ENCODE measurements at regions not wholly inside any gene's neighbourhood (a gene's known extent, or its start where the extent isn't known, plus 50 kb on each side); places are given as distances from the start of the nearest gene placed in this dataset.

DNA sequence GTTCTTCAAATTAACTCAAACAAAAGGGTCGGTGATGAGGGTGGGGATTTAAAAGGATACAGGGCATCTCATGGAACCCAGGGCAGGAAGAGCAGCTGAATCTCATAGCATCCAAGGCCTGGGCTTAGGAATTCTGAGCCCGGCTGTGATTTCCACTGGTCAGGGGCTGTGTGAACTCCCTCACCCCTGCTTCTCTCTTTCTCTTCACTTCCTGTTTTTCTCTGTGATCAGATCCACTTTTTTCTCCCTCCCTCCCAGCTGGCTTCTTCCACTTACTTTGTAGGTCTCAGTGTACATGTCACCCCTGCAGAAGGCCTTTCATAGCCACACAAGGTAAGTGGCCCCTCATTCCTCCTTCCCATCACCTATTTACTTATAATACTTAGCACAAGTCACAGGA lies 68.2 kb upstream of the CORO2B start:
- no peak overlapping the region for H3K4me3 ChIP-seq (ENCODE audit: low read length)
- H3K4me1 ChIP-seq (ENCODE audit: control insufficient read depth, insufficient read depth, low read length), result no peaks in the 10 kb centered on the region
- DNase-seq, result no peak
- no peak overlapping the region for H3K27ac ChIP-seq (ENCODE audit: low read length)
- no peaks in the 10 kb centered on the region for H3K36me3 ChIP-seq (ENCODE audit: control insufficient read depth, insufficient read depth, low read length)
- H3K9me3 ChIP-seq (ENCODE audit: control insufficient read depth, low read depth, low read length), result no peaks in the 10 kb centered on the region
- H3K27me3 ChIP-seq (ENCODE audit: control insufficient read depth, insufficient read depth, low read length), result no peaks in the 10 kb centered on the region
- WGBS (ENCODE audit: insufficient coverage, low lambda C conversion rate), result no CpG with 5 or more reads among the region's 2 CpGs

DNA sequence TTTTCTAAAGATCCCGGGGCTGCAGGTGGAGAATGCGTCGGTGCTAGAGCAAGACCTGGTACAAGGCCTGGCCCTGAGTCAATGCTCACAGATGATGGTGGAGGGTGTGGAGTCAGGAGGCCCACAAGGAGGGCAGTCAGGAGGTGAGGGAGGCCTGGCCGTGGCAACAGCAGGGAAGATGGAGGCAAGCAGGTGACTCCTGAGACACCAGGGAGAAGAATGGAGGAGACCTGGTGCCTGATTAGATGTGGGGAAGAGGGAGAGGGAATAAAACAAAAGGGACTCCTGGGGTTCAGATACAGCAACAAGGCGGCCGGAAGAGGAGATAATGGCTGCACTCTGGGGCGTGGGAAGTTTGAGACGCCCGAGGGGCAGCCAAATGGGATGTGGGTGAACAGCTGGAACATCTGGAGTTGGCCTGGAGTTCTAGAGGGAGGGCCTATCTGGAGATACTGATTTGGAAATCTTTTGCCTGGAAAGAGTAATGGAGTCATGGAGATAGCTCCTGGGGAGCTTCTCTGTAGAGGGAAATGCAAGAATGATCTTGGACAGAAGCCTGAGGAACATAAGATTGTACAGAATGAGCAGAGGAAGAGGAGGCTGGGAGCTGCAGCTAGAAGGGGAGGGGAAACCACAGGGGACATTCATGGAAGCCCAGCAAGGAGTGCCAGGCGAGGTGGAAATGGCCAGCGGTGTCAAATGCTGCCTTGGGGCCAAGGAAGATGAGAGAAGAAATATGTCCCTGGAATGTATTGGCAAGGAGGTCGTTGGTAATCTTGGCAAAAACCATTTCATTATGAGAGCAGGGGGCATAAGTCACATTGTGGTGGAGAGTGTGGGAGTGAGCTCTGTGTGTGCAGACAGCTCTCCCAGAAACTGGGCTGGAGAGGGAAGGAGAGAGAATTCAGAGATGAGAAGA lies 67.5 kb upstream of the CORO2B start:
- Histone ChIP-seq H3K4me1 (ENCODE audit: control insufficient read depth, insufficient read depth, low read length) (no peaks in the 10 kb centered on the region), H3K27me3 (ENCODE audit: control insufficient read depth, insufficient read depth, low read length) (no peaks in the 10 kb centered on the region), H3K27ac (ENCODE audit: low read length) (no peak overlapping the region), H3K9me3 (ENCODE audit: control insufficient read depth, low read depth, low read length) (no peaks in the 10 kb centered on the region), H3K4me3 (ENCODE audit: low read length) (no peak overlapping the region), H3K36me3 (ENCODE audit: control insufficient read depth, insufficient read depth, low read length) (no peaks in the 10 kb centered on the region)
- WGBS (ENCODE audit: insufficient coverage, low lambda C conversion rate), result no CpG with 5 or more reads among the region's 12 CpGs
- DNase-seq, result no peak

DNA sequence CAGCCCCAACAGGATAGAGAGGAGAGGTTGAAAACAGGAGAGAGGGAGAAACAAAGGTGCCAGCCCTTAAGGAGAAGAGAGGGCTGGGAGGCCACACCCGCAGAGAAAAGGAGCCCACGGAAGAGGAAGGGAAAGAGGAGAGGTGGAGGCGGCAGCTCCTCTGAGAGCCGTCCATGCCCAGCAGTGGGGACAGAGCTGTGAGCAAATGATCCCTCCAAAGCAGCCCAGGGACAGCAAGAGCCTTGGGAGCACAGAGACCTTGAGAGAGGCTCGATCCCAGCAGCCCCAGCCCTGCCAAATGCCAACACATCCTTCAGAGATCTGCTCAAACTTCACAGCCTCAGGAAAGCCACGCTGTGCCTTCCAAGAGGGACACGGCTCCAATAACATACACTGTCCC lies 66.7 kb upstream of the CORO2B start:
- 80% methylated on average over 3 of the region's 7 CpGs for WGBS (ENCODE audit: insufficient coverage, low lambda C conversion rate)
- no peak overlapping the region for H3K27ac ChIP-seq (ENCODE audit: low read length)

DNA sequence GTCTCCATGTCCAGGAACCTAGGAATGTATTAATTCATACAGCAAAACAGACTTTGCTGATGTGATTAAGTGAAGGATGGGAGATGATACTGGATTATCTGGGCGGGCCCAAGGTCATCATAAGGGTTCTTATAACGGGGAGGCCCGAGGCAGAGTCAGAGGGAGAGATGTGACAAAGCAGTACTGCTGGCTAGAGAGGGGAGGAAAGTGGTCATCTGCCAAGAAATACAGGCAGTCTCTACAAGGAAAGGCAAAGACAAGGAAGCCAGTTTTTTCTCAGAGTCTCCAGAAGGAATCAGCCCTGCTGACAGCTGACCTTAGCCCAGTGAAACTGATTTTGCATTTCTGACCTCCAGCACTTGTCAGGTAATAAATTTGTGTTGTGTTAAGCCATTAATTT lies 66.2 kb upstream of the CORO2B start:
- Histone ChIP-seq H3K9me3 (ENCODE audit: control insufficient read depth, low read depth, low read length) (no peaks in the 10 kb centered on the region), H3K36me3 (ENCODE audit: control insufficient read depth, insufficient read depth, low read length) (no peaks in the 10 kb centered on the region), H3K4me3 (ENCODE audit: low read length) (no peak overlapping the region), H3K27me3 (ENCODE audit: control insufficient read depth, insufficient read depth, low read length) (no peaks in the 10 kb centered on the region), H3K27ac (ENCODE audit: low read length) (no peak overlapping the region), H3K4me1 (ENCODE audit: control insufficient read depth, insufficient read depth, low read length) (no peaks in the 10 kb centered on the region)
- no peak for DNase-seq
- WGBS (ENCODE audit: insufficient coverage, low lambda C conversion rate), result no CpG with 5 or more reads among the region's 3 CpGs

More for the DNA sequence above, 66.7 kb upstream of the CORO2B start:
- Histone ChIP-seq H3K27me3 (ENCODE audit: control insufficient read depth, insufficient read depth, low read length) (no peaks in the 10 kb centered on the region), H3K4me1 (ENCODE audit: control insufficient read depth, insufficient read depth, low read length) (no peaks in the 10 kb centered on the region), H3K4me3 (ENCODE audit: low read length) (no peak overlapping the region), H3K36me3 (ENCODE audit: control insufficient read depth, insufficient read depth, low read length) (no peaks in the 10 kb centered on the region), H3K9me3 (ENCODE audit: control insufficient read depth, low read depth, low read length) (no peaks in the 10 kb centered on the region)
- no peak for DNase-seq

DNA sequence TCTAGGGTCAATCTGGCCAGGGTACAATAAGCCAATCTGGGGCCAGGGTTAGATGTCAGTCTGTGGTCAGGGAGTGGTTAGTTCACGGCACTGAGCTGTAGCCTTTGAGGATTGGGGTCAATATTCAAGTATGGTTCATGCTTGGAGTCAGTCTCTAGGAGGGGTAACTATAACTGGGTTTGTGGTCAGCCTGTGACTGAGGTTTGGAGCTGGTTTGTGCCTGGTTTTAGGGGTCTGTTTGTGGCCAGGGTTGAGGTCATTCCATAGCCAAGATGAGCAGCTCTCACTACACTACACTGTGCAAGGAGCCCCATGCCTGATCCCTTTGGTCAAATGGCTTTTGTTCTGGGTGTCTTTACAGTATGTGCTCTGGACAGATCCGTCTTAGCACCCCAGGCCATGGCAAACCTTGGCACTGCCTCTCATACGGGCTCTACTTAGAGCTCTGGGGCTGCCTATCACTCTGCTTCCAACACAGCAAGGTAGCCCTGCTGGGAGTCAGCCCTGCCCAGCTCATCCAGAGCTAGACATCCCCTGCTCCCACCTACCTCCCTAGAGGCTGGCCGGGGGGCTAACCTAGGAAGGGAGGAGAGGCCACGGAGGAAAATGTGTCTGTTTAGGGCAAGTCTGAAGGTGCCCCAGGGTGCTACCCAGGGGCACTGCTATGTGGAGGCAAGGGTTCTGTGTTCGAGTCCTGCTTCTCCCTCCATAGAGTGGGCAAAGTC lies 63.3 kb upstream of the CORO2B start:
- H3K27me3 ChIP-seq (ENCODE audit: control insufficient read depth, insufficient read depth, low read length), result no peaks in the 10 kb centered on the region
- no peak for DNase-seq
- WGBS (ENCODE audit: insufficient coverage, low lambda C conversion rate), result no CpG with 5 or more reads among the region's 6 CpGs

DNA sequence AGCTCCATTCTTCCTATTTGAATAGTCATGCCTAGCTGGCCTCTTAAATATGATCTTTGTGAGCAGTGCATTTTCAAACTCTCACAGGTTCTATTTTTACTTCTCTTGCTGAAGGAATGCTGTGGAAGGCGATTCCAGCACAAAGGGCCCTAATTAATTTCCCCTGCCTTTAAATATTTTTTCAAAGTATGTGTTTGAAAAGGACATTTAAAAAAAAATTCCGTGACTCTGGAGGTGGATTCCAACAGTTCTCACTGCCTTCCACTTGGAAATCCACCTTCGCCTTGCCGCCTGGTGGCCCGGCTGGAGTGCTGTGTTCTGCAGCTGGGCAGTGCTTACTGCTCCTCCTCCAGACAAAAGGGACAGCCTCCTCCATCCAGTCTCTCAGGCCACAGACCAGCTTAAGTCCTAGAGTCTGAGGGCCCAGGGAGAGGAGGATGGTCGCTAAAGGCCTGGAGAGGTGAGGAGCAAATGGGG lies 61.5 kb upstream of the CORO2B start:
- Histone ChIP-seq H3K27ac (ENCODE audit: low read length) (no peak overlapping the region), H3K4me3 (ENCODE audit: low read length) (no peak overlapping the region)
- no peak for DNase-seq

More for the DNA sequence above, 63.3 kb upstream of the CORO2B start:
- no peaks in the 10 kb centered on the region for H3K36me3 ChIP-seq (ENCODE audit: control insufficient read depth, insufficient read depth, low read length)
- no peak overlapping the region for H3K4me3 ChIP-seq (ENCODE audit: low read length)
- no peaks in the 10 kb centered on the region for H3K9me3 ChIP-seq (ENCODE audit: control insufficient read depth, low read depth, low read length)
- H3K4me1 ChIP-seq (ENCODE audit: control insufficient read depth, insufficient read depth, low read length), result no peaks in the 10 kb centered on the region
- no peak overlapping the region for H3K27ac ChIP-seq (ENCODE audit: low read length)

DNA sequence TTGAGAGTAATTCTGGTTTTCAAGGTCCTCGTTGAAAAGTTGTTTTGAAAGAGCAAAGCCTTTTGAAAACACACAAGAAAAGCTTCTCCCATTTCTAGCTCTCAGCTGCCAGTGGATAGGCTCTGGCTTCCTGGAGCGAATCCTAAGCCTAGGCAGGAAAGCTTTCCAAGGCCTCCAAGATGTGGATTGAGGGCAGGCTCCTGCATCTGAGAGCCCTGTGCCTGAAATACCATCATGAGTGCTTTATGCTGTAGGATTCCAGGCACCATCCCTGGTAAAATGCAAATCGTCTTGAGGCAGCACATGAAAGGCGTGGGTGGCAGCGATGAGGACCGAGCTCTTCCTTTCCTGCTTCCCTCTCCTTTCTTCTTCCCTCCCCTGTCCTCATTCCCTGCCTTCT lies 60.7 kb upstream of the CORO2B start:
- Histone ChIP-seq H3K4me1 (ENCODE audit: control insufficient read depth, insufficient read depth, low read length) (no peaks in the 10 kb centered on the region), H3K27me3 (ENCODE audit: control insufficient read depth, insufficient read depth, low read length) (no peaks in the 10 kb centered on the region), H3K27ac (ENCODE audit: low read length) (no peak overlapping the region), H3K36me3 (ENCODE audit: control insufficient read depth, insufficient read depth, low read length) (no peaks in the 10 kb centered on the region), H3K9me3 (ENCODE audit: control insufficient read depth, low read depth, low read length) (no peaks in the 10 kb centered on the region), H3K4me3 (ENCODE audit: low read length) (no peak overlapping the region)
- no peak for DNase-seq
- WGBS (ENCODE audit: insufficient coverage, low lambda C conversion rate), result 91% methylated on average over 3 of the region's 6 CpGs

More for the DNA sequence above, 61.5 kb upstream of the CORO2B start:
- Histone ChIP-seq H3K9me3 (ENCODE audit: control insufficient read depth, low read depth, low read length) (no peaks in the 10 kb centered on the region), H3K4me1 (ENCODE audit: control insufficient read depth, insufficient read depth, low read length) (no peaks in the 10 kb centered on the region), H3K36me3 (ENCODE audit: control insufficient read depth, insufficient read depth, low read length) (no peaks in the 10 kb centered on the region), H3K27me3 (ENCODE audit: control insufficient read depth, insufficient read depth, low read length) (no peaks in the 10 kb centered on the region)
- WGBS (ENCODE audit: insufficient coverage, low lambda C conversion rate), result 100% methylated on average over 2 of the region's 6 CpGs

DNA sequence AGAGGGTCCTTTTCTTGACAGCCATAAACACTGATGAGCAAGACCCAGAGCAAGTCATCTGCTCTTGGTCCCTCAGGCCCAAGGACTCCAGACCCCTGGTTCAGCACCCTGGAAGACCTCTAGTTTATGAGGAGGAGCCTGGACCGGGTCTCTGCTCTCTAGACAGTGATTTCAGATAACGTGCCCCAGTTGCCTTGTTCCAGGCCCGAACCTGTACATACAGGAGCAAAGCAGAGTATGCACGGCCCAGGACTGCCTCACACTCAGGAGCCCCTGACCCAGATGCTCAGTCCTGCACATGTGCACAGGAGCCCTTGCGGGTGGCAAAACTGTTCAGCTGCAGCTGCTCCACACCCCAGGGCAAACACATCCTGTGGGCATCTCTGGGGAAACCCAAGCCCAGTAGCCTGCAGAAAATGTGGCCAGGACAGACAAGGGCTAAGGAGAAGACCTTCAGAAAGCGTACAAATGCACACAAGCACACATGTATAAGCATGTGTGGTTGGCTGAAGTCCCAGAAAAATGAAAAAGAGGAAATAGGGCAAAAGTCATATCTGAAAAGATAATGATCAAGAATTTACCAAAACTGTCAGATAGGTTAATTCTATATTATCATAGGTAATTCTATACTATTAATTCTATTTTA lies 59.9 kb upstream of the CORO2B start:
- H3K9me3 ChIP-seq (ENCODE audit: control insufficient read depth, low read depth, low read length), result no peaks in the 10 kb centered on the region
- DNase-seq, result no peak
- peaks cover 3% of the 10 kb centered on the region for H3K4me1 ChIP-seq (ENCODE audit: control insufficient read depth, insufficient read depth, low read length)
- H3K27ac ChIP-seq (ENCODE audit: low read length), result no peak overlapping the region
- H3K4me3 ChIP-seq (ENCODE audit: low read length), result no peak overlapping the region
- no CpG with 5 or more reads among the region's 6 CpGs for WGBS (ENCODE audit: insufficient coverage, low lambda C conversion rate)
- H3K27me3 ChIP-seq (ENCODE audit: control insufficient read depth, insufficient read depth, low read length), result no peaks in the 10 kb centered on the region
- no peaks in the 10 kb centered on the region for H3K36me3 ChIP-seq (ENCODE audit: control insufficient read depth, insufficient read depth, low read length)

DNA sequence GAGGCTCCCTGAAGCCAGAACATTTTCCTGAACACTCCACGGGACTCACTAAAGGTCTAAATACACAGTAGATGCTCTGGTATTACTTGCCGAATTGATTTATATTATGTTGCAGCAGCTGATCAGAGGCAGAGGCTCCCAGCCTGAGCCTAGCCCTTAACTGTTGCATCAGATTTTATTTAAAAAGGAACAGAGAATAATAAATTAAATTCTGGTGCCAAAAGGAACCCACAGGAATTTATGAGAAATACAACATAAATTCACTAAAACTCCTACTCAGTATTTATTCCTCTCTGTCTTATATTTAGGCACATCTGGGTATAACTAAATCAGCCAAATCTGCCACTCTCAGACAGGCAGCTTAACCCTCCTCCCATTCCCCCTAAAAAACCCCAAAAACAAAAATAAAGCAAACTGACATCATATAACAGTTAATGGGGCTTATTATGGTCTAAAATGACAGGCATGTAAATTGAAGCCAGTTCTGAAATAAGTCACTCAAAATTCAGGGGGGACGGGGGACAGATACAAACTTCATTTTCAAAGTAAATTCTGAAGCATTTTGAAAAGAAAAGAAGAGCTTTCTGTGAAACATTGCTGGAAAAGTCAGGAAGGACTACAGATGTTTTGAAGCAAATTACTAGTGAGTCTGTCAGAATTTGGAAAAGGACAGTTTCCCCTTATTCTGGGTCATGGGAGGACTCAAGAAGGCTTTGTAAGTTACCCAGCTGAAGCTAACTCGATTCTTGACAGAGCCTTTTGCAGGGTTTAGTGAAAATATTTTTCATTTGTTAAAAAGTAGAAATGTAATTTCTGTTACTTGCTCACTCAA lies 53.8 kb upstream of the CORO2B start:
- Histone ChIP-seq H3K27me3 (ENCODE audit: control insufficient read depth, insufficient read depth, low read length) (no peaks in the 10 kb centered on the region), H3K36me3 (ENCODE audit: control insufficient read depth, insufficient read depth, low read length) (no peaks in the 10 kb centered on the region), H3K27ac (ENCODE audit: low read length) (no peak overlapping the region), H3K4me1 (ENCODE audit: control insufficient read depth, insufficient read depth, low read length) (peaks cover 3% of the 10 kb centered on the region), H3K4me3 (ENCODE audit: low read length) (no peak overlapping the region), H3K9me3 (ENCODE audit: control insufficient read depth, low read depth, low read length) (no peaks in the 10 kb centered on the region)
- 80% methylated on average over 2 of the region's 4 CpGs for WGBS (ENCODE audit: insufficient coverage, low lambda C conversion rate)
- DNase-seq, result no peak

DNA sequence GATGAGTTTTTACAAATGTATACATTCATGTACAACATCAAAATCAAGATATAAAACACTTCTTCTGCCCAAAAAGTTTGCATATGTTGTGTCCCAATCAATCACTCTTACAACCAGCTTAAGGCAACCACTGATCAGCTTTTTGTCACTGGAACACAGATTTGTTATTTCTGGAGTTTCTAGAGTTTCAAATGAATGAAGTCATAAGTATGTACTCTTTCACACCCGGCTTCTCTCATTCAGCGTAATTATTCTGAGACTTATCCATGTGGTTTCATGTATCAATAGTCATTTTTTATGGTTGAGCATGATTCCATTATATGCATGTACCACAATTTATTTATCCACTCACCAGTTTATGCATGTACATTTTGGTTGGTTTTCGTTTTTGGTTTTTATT lies 53.0 kb upstream of the CORO2B start:
- no CpG with 5 or more reads among the region's 3 CpGs for WGBS (ENCODE audit: insufficient coverage, low lambda C conversion rate)
- Histone ChIP-seq H3K9me3 (ENCODE audit: control insufficient read depth, low read depth, low read length) (peaks cover 3% of the 10 kb centered on the region), H3K27ac (ENCODE audit: low read length) (no peak overlapping the region), H3K4me3 (ENCODE audit: low read length) (no peak overlapping the region), H3K4me1 (ENCODE audit: control insufficient read depth, insufficient read depth, low read length) (peaks cover 3% of the 10 kb centered on the region), H3K36me3 (ENCODE audit: control insufficient read depth, insufficient read depth, low read length) (no peaks in the 10 kb centered on the region), H3K27me3 (ENCODE audit: control insufficient read depth, insufficient read depth, low read length) (no peaks in the 10 kb centered on the region)
- DNase-seq, result no peak

All from large intestine (tissue), 3 donors.